Smooth muscle cell (in vitro differentiated cells): ENCODE measurements at regions not wholly inside any gene's neighbourhood (a gene's known extent, or its start where the extent isn't known, plus 50 kb on each side); places are given as distances from the start of the nearest gene placed in this dataset.

Experiments used
- DNase-seq: peaks from one replicate; lab custom pipeline; 2025; ENCODE audit not compliant: unreplicated experiment; lab: John Stamatoyannopoulos, UW
- H2AFZ ChIP-seq: fragments of 200-600 bp; sonication (generic); 2 replicates; pipeline ENCODE4 v1.6.0; 2016; ENCODE audit warnings: antibody characterized with exemption, low read depth, mild to moderate bottlenecking
- H3F3A ChIP-seq: fragments of 200-600 bp; sonication (generic); 2 replicates; pipeline ENCODE4 v1.6.0; 2017; ENCODE audit warnings: antibody characterized with exemption, low read depth
- H3K27ac ChIP-seq: fragments of 200-600 bp; sonication (generic); 2 replicates; pipeline ENCODE4 v1.5.1; 2016; ENCODE audit warnings: low read depth, mild to moderate bottlenecking
- H3K27me3 ChIP-seq: fragments of 200-600 bp; sonication (generic); 2 replicates; pipeline ENCODE4 v1.6.1; 2016; ENCODE audit warnings: low read depth, mild to moderate bottlenecking
- H3K36me3 ChIP-seq: fragments of 200-600 bp; sonication (generic); 2 replicates; pipeline ENCODE4 v1.5.1; 2016; ENCODE audit warnings: low read depth
- H3K4me1 ChIP-seq: fragments of 200-600 bp; sonication (generic); 2 replicates; pipeline ENCODE4 v1.5.1; 2016; ENCODE audit warnings: low read depth
- H3K4me2 ChIP-seq: fragments of 200-600 bp; sonication (generic); 2 replicates; pipeline ENCODE4 v1.6.0; 2016; ENCODE audit warnings: mild to moderate bottlenecking
- H3K4me3 ChIP-seq: fragments of 200-600 bp; sonication (generic); 2 replicates; pipeline ENCODE4 v1.5.1; 2016; ENCODE audit warnings: mild to moderate bottlenecking
- H3K79me2 ChIP-seq: fragments of 200-600 bp; sonication (generic); 2 replicates; pipeline ENCODE4 v1.6.0; 2016; ENCODE audit warnings: low read depth, mild to moderate bottlenecking
- H3K9ac ChIP-seq: fragments of 200-600 bp; sonication (generic); 2 replicates; pipeline ENCODE4 v1.6.0; 2016; ENCODE audit warnings: low read depth
- H3K9me3 ChIP-seq: fragments of 200-600 bp; sonication (generic); replicated peaks from 2 replicates; pipeline ENCODE4 v1.5.1; 2016; ENCODE audit warnings: low read depth
- H4K20me1 ChIP-seq: fragments of 200-600 bp; sonication (generic); 2 replicates; pipeline ENCODE4 v1.6.0; 2016; ENCODE audit warnings: low read depth
- WGBS: methylation state at CpG from one replicate; pipeline ENCODE4 v1.1.7; 2016; ENCODE audit warnings: low lambda C conversion rate; 5-methylcytosine and 5-hydroxymethylcytosine counted together
- TF ChIP-seq, protein P1 (sequence below): fragments of 200-600 bp; sonication (generic); IDR thresholded peaks from 2 replicates; pipeline ENCODE4 v1.5.1; 2017; ENCODE audit warnings: borderline replicate concordance, mild to moderate bottlenecking, antibody characterized with exemption; ENCODE audit not compliant: insufficient read depth, poor library complexity, severe bottlenecking

DNA sequence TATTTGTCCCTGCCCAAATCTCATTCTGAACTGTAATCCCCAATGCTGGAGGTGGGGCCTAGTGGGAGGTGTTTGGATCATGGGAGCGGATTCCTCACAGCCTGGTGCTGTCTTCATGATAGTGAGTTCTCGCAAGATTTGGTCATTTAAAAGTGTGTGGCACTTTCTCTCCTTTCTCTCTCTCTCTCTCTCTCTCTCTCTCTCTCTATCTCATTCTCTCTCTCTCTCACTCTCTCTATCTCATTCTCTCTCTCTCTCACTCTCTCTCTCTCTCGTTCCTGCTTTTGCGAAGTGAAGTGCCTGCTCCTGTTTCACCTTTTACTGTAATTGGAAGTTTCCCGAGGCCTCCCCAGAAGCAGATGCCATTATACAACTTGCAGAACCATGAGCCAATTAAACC is 207.3 kb upstream of the NR4A3 start:
- WGBS, result 82% methylated on average over 5 of the region's 5 CpGs

GRCh38 chr9:99621040-99621439 is 200.6 kb upstream of the NR4A3 start:
- Histone ChIP-seq H3K4me2 (no peak overlapping the region), H3K9ac (no peak overlapping the region), H3K27ac (no peak overlapping the region), H3F3A (no peaks in the 10 kb centered on the region), H3K79me2 (no peaks in the 10 kb centered on the region), H2AFZ (no peak overlapping the region), H3K36me3 (no peaks in the 10 kb centered on the region), H3K4me3 (no peak overlapping the region), H3K4me1 (no peaks in the 10 kb centered on the region), H4K20me1 (no peaks in the 10 kb centered on the region), H3K9me3 (no peaks in the 10 kb centered on the region), H3K27me3 (no peaks in the 10 kb centered on the region)
- TF ChIP-seq, protein P1, sequence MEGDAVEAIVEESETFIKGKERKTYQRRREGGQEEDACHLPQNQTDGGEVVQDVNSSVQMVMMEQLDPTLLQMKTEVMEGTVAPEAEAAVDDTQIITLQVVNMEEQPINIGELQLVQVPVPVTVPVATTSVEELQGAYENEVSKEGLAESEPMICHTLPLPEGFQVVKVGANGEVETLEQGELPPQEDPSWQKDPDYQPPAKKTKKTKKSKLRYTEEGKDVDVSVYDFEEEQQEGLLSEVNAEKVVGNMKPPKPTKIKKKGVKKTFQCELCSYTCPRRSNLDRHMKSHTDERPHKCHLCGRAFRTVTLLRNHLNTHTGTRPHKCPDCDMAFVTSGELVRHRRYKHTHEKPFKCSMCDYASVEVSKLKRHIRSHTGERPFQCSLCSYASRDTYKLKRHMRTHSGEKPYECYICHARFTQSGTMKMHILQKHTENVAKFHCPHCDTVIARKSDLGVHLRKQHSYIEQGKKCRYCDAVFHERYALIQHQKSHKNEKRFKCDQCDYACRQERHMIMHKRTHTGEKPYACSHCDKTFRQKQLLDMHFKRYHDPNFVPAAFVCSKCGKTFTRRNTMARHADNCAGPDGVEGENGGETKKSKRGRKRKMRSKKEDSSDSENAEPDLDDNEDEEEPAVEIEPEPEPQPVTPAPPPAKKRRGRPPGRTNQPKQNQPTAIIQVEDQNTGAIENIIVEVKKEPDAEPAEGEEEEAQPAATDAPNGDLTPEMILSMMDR, result no peak
- 62% methylated on average over 1 of the region's 1 CpG for WGBS
- DNase-seq, result no peak

More for the DNA sequence above, 207.3 kb upstream of the NR4A3 start:
- H3K9me3 ChIP-seq, result no peaks in the 10 kb centered on the region
- DNase-seq, result no peak
- no peaks in the 10 kb centered on the region for H3F3A ChIP-seq
- no peaks in the 10 kb centered on the region for H4K20me1 ChIP-seq
- no peaks in the 10 kb centered on the region for H3K27me3 ChIP-seq
- TF ChIP-seq, protein P1, result no peak
- no peaks in the 10 kb centered on the region for H3K36me3 ChIP-seq
- no peaks in the 10 kb centered on the region for H3K79me2 ChIP-seq
- no peak overlapping the region for H2AFZ ChIP-seq
- H3K4me3 ChIP-seq, result no peak overlapping the region
- H3K27ac ChIP-seq, result no peak overlapping the region
- H3K4me2 ChIP-seq, result no peak overlapping the region
- no peak overlapping the region for H3K9ac ChIP-seq
- H3K4me1 ChIP-seq, result no peaks in the 10 kb centered on the region

DNA sequence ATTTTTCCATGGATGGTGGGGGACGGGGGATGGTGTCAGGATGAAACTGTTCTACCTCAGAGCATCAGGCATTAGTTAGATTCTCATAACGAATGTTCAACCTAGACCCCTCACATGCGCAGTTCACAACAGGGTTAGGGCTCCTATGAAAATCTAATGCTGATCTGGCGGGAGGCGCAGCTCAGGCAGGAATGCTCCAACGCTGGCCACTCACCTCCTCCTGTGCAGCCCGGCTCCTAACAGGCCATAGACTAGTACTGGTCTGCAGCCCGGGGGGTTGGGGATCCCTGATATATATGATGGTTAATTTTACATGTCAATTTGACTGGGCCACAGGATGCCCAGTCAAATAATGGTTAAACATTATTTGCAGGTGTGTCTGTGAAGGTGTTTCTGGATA is 199.0 kb upstream of the NR4A3 start:
- Histone ChIP-seq H2AFZ (no peak overlapping the region), H3K36me3 (no peaks in the 10 kb centered on the region), H3K27me3 (no peaks in the 10 kb centered on the region), H3K9ac (no peak overlapping the region), H4K20me1 (no peaks in the 10 kb centered on the region), H3K27ac (no peak overlapping the region), H3K4me2 (no peak overlapping the region), H3F3A (no peaks in the 10 kb centered on the region), H3K9me3 (no peaks in the 10 kb centered on the region), H3K79me2 (no peaks in the 10 kb centered on the region), H3K4me3 (no peak overlapping the region), H3K4me1 (no peaks in the 10 kb centered on the region)
- WGBS, result 89% methylated on average over 8 of the region's 8 CpGs
- TF ChIP-seq, protein P1, result no peak
- DNase-seq, result no peak

- no peaks in the 10 kb centered on the region for H3K79me2 ChIP-seq
- 88% methylated on average over 3 of the region's 3 CpGs for WGBS
- H2AFZ ChIP-seq, result no peak overlapping the region
- H3F3A ChIP-seq, result no peaks in the 10 kb centered on the region
- no peaks in the 10 kb centered on the region for H3K9me3 ChIP-seq
- TF ChIP-seq, protein P1, result no peak
- no peaks in the 10 kb centered on the region for H3K27me3 ChIP-seq
- H3K27ac ChIP-seq, result no peak overlapping the region
- no peaks in the 10 kb centered on the region for H3K4me1 ChIP-seq
- no peak overlapping the region for H3K4me2 ChIP-seq
- no peak overlapping the region for H3K9ac ChIP-seq
- no peak for DNase-seq
- no peak overlapping the region for H3K4me3 ChIP-seq
- no peaks in the 10 kb centered on the region for H3K36me3 ChIP-seq
- no peaks in the 10 kb centered on the region for H4K20me1 ChIP-seq
Measured at GRCh38 chr9:99623780-99624364, 197.8 kb upstream of the NR4A3 start.
